Muscle of back (tissue), 3 donors: ENCODE measurements at regions not wholly inside any gene's neighbourhood (a gene's known extent, or its start where the extent isn't known, plus 50 kb on each side); places are given as distances from the start of the nearest gene placed in this dataset.

ENCODE experiments used
- DNase-seq, 3 donors: peaks; one replicate each; pipeline versions ENCODE4 v3.0.0 to v3.0.0-alpha.2; 2013

DNA sequence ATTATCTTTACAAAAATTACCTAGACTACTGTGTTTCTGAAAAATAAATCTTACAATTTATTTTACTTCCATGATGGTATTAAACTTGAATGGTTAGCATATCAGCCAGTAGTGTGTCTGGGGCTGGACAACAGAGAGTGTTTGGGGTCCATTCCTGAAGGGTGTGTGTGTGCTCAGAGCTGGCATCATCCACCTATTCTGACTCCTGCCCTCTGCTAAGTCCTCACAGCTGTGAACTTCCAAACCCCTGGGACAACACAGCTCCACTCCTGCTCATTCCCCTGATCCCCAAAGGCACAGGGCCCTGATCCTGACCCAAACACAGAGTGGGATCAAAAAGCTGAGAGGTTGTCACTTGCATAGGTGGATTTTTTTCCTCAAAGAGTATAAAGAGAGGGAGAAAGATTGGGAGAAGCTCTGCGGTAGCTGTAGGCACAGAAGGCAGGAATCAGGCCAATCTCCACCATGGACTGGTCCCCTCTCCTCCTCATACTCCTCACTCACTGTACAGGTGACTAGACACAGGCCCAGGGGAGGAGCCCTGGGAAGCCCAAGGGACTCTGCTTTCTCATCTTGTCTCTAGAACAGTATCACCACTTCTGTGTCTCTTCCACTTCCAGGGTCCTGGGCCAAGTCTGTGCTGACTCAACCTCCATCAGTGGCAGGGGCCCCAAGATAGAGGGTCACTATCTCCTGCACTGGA is 55.7 kb upstream of the TOP3B start:
- no peak for DNase-seq

DNA sequence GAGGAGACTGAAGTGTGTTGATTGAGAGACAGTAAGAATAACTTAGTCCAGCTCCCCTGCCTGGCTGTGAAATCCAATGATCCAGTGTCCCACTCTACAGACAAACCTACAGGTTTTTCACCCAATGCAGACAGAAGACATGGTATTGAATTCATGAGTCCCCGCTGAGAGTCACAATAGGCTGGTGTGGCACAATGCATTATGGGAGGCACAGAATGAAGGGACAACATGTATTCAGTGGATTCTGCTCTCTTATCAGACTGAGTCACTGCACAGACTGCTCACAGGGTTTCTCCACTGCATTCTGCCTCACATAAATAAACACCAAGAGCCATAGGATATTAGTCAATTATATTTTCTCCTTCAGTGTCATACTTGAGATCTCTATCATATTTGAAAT is 55.2 kb upstream of the TOP3B start:
- DNase-seq, result no peak

DNA sequence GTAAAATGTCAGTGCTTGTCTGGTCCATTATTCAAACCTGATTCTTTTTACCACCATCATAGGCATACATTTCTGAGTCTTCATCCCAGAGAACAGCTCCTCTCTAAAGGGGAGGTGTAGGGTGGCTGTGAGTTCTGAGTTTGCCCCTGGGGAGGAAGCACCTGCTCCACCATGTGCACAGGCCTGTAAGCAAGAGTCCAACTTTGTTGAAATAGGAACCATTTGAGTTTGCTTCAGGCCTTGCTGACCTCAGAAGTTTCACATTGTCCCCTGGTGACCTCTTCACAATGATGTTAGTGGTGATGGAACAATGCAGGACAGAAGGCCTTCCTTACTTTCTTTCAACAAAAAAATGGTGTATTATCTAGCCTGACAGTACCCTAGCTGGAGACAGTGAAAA is 54.6 kb upstream of the TOP3B start:
- DNase-seq, result no peak

DNA sequence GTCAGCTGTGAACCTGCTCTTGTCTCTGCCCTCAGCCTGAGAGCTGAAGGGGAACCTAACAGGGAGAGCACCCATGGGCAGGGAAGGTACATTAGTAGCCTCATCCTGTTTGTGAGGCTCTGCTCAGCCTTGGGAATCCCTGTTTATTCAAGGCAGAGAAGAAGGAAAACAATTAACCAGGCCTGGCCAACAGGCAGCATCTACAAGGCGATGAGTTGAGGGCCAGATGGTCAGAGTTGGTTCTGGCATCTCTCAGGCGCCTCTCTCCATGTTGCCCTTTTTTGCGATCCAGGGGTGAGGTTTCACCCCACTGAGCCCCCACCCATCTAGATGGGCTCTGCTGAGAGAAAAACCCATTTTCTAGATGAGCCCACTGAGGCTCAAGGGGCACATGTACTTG is 54.0 kb upstream of the TOP3B start:
- no peak for DNase-seq

DNA sequence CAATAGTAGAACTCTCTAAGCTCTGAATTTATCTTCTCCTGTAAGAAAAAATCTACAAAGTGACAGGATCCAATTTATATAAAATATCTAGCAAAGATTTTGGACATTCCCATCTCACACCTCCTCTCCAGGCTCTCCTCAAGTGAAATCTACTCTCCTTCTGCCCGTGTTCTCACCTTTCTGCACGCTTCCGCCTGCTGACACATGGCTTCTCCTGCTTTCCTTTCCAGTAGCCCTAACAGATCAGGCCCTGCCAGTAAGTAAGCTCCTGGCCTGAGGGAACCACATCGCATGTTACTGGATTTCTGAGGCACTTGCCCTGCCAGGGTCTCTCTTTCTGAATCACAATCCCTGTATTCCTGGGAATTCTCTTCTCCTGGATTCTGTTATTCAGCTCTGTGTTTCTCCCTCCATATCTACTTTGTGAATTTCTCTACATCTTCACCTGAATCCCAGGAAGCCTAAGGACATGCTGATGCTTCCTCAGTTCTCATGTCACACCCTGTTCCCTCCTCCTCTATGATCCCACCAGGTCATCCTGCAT is 53.3 kb upstream of the TOP3B start:
- DNase-seq, result no peak

DNA sequence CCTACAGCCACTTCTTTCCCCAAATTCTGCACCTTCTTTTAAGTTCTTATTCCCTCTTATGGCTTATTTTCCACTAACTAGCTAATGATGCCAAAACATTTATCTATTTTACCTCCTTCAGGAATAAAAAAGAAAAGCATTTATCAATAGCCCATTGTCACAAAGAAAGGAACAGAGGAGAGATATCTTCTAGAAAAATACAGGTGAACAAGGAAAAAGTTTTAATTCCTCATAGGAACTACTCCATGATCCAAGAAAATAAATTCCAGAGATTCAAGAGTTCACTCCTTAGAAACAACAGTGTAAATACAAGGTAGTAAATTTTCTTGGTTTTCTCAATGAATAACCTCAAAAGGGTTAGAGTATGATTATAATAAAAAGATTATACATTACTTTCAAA is 52.6 kb upstream of the TOP3B start:
- no peak for DNase-seq

DNA sequence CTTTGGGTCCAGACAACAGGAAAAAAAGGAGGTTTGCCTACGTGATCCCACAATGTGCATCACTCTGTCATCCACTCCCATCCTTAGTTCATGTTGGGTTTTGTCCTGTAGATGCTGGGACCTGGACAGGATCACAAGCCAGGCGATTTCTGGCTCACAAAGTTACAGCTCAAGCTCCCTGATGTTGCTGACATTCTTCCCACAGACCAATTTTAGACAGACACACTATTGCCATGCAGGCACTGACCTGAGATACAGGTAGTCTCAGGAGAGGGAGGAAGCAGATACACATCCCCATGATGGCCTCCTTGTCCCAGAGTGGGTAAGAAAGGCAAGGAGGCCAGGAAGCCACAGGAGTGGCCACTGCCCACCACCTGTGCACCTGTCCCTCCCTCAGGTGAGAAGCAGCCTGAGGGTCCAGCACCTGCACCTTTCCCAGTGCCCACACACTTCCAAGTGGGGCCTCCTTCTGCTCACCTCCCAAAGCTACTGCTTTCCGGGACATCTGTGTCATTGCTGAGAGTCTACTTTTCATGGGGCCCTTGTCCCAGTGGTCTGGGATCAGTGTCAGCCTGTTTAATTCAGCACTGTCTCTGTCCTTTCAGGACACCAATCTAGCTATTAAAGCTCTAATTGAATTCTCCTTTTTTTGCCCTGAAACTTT is 52.0 kb upstream of the TOP3B start:
- DNase-seq, result no peak

DNA sequence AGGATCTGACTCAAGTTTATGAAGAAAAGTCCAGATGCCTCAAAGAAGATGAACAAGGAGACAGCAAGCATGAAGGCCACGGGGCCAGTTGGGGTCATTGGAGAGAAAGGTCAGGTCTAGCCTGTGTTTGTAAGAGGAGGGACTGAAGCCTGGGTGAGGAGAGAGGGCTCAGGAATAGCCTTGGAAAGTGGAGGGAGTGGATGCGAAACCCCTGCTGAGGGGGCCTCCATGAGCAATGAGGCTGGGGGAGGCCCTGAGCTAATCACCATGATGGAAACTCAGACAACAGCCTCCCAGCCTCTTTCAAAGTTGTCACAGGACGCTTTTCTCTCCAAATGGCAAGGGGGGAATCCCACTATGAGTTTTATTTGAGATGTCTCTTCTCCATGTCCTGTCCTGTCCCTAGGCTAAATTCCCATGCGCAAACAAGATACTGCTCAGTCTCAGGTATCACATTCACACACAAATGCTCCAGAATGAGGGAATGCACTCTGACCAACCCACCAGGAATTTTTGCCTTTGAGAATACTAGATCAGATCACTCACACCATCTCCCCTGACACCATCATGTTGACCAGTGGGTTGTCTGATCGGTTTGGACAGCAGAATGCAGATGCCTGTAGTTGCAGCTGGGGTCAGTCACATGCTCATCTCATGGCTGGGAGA is 51.3 kb upstream of the TOP3B start:
- DNase-seq, result no peak

DNA sequence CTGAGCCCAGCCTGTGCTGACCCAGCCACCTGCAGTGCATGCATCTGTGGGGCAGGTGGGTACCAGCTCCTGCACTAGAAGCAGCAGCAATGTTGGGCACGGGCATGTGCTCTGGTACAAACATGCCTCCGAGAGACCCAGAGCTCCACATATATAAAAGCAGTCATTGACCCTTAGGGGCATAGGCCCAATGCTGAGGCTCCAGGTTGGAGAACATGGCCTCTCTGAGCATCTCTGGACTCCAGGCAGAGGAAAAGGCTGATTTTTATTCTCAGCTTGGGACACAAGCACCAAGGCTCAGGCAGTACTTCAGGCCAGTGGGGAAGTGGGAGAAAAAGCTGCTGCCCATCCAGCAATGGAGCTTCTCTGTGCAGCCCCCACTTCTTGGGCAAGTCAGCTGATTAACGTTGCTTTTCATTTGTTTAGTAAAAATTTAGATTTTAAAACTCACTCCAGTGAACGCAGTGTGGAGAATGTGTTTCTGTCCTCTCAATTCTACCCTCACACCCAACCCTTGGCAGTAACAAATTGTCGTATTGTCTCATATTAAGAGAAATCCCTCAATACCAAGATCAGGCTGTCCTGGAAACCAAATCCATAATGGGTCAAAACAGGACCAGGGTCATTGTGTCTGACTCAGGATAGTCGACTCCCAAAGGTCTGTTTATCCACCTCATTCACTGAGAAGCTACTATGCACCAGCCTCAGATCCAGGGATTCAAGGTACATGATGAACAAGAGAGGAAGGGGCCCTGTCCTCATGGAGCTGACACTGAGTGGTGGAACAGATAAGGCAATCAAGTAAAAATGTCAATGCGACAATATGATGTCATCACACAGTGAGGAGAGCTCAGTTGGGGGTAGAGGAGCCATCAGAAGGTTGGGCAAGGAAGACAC is 50.6 kb upstream of the TOP3B start:
- DNase-seq, result no peak

DNA sequence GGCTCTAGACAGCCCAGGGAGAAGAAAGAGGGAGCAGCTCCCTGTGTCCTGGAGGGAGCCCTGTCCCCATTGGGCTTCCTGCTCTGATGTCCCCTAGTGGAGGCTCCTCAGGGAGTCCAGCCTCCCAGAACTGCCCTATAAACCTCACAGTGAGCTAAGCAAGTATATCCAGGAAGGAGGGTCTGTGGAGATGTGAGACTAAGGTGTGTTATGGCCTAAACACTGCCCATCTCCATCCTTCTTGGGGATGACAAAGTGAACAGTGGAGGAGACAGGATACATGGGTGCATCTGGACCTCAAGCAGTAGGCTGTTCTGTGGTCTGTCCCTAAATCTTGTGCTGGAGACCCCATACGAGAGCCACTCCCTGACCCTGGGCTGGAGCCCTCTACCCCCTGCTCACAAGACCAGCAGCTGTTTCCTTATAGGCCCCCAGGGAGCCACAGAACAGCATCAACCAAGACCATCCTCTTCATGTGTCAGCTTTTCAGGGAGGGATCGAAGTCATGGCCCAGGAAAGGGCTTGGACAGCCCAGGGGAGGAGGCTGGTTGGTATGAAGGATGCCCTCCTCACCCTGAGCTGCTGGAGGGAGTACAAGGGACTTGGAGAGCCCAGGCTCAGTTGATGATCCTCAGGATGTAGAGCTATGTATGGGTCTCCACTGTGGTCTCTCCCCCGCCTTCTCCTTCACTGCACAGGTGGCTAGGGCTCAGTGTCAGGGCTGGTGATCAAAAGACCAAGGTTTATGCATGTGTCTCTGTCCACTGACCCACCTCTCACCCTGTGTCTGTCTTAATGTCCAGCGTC is 49.7 kb upstream of the TOP3B start:
- DNase-seq, result no peak
